GM19397 (cell line): ENCODE measurements at regions not wholly inside any gene's neighbourhood (a gene's known extent, or its start where the extent isn't known, plus 50 kb on each side); places are given as distances from the start of the nearest gene placed in this dataset.
"Not testable (repeated sequence)": the region's sequence is repeated elsewhere in the genome, so short reads cannot be mapped to it uniquely, and the experiment has no call there.

Source experiments
- ATAC-seq: cut with Tn5 transposase; IDR thresholded peaks from one replicate; pipeline ENCODE4 v1.9.1; 2021; ENCODE audit warnings: mild to moderate bottlenecking, moderate library complexity; ENCODE audit not compliant: unreplicated experiment

- not testable (repeated sequence) for ATAC-seq
Measured at GRCh38 chr9:72433616-72434267, 68.7 kb upstream of the ZFAND5 start.

- ATAC-seq, result no peak
Measured at GRCh38 chr9:72431036-72431435, 66.0 kb upstream of the ZFAND5 start.

DNA sequence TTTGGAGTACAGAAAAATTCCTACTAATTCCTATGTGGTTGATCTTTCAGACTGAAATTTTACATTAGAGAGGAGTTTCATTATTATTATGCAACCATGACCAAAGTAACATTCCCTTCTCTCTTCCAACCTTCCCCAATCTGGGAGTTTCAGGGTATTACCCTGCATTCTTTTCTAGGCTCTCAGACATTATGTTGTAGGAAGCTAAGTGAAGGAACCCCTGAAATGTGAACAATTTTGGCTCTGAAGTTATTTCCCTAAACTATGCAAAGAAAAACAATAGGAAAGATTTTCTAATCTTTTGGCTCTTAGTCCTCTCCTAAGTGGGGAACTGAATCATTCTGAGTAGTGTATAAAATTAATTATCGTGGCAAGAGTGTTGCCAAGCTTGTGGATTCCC is 63.3 kb upstream of the ZFAND5 start:
- ATAC-seq, result no peak

DNA sequence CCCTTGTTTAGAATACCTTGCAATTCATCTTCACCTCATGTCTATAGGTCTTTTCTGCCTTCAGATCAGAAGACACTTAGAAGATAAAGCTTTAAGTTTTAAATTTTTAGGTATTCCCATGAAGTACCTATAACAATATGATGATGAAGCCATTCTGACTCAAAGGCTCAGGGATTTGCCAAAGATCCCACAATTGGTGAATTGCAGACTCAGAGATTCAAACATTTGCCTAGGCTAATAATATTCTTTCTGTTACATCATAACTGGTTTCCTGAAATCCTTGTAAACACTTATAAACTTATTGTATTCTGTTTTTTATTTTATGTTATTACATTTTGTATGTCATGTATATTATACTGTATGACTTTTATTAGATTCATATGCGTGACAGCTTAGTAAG is 62.8 kb upstream of the ZFAND5 start:
- ATAC-seq, result no peak

DNA sequence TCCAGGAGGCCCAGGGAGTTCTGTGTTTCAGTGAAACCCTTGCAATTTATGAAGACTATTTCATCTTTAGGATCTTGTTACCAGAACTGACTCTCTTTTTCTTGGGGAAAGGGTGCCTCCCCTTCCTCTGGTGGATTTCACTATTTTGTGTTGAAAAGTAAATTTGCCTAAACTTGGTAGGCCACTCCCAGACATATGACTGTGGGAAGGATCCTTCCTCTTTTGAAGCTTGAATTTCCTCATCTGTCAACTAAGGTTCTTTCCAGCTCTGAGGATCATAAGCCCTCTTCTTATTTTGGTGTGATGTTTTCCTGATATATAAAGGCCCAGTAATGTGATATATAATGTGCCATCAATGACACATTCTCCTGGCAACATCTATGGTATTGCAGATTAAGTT is 59.1 kb upstream of the ZFAND5 start:
- no peak for ATAC-seq

GRCh38 chr9:72422214-72422613 is 57.2 kb upstream of the ZFAND5 start:
- ATAC-seq, result no peak

DNA sequence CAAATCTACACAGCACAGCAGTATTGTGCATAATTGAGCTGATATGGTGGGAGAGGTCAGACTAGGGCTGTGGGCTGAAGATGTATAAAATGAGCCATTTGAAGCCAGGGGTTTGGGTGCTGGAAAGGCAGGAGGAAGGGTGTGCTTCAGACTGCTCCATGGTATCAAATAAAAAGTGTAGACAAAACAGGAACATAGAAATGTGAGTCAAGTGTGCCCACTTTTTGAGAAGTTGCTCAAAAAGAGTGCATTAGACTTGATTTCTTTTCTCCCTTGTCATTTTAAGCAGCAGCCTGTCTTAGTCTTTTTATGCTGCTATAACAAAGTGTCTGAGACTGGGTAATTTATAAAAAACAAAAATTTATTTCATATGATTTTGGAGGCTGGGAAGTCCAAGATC is 55.8 kb upstream of the ZFAND5 start:
- no peak for ATAC-seq

GRCh38 chr9:72415948-72416347 is 50.9 kb upstream of the ZFAND5 start:
- ATAC-seq, result no peak

GRCh38 chr9:72415163-72415562 is 50.2 kb upstream of the ZFAND5 start:
- ATAC-seq, result no peak
